Motor neuron (in vitro differentiated cells): ENCODE measurements at regions not wholly inside any gene's neighbourhood (a gene's known extent, or its start where the extent isn't known, plus 50 kb on each side); places are given as distances from the start of the nearest gene placed in this dataset.
A peak's percentile ranks its signal among the peaks of the same experiment; 100 is the strongest.

Experiments
- ATAC-seq, 8 experiments: fragments of 200-7000 bp; cut with Tn5 transposase; replicated peaks in 6 of 8; 2 replicates each; pipeline ENCODE4 v1.8.0; 2021; ENCODE audit warnings: mild to moderate bottlenecking in 8 of 8, moderate library complexity in 8 of 8
- H3K27ac ChIP-seq, 2 donors: fragments of 250-450 bp; sonication (Bioruptor Pico); 2 replicates each; pipeline ENCODE4 v1.9.0; 2021; ENCODE audit warnings: antibody characterized with exemption in 2 of 2, mild to moderate bottlenecking in 2 of 2, moderate library complexity in 1 of 2
- H3K4me1 ChIP-seq, 2 donors: fragments of 250-450 bp; sonication (Bioruptor Pico); replicated peaks in 1 of 2; 2 replicates each; pipeline ENCODE4 v1.6.1; 2021; ENCODE audit warnings: antibody characterized with exemption in 2 of 2, mild to moderate bottlenecking in 2 of 2, moderate library complexity in 1 of 2
- H3K4me3 ChIP-seq, 5 donors: fragments of 250-450 bp; sonication (Bioruptor Pico); 2 replicates each; pipeline ENCODE4 v1.9.0; 2021; ENCODE audit warnings: antibody characterized with exemption in 5 of 5, mild to moderate bottlenecking in 5 of 5, moderate library complexity in 4 of 5
- WGBS, 10 experiments: fragments of 450-650 bp; shearing (Covaris generic); methylation state at CpG; one replicate each; pipeline ENCODE4 v1.0.0; 2022; 5-methylcytosine and 5-hydroxymethylcytosine counted together
- in situ Hi-C, 9 experiments: fragments of 400-800 bp; cut with MboI; loops; one replicate each; pipeline ENCODE4 v1.15.0; 2021; ENCODE audit warnings: low sequenced_read_pairs in 9 of 9, low pct_unique_long_range_greater_than_20kb in 2 of 9; ENCODE audit not compliant: unreplicated experiment in 9 of 9

GRCh38 chr1:101290922-101291561, 54.2 kb downstream of the S1PR1 start:
- Histone ChIP-seq H3K4me1 (peaks cover 7% of the 10 kb centered on the region in 2 donors), H3K4me3 (no peak overlapping the region), H3K27ac (no peak overlapping the region)
- WGBS, 10 experiments: 20 to 100% (median 85%) methylated on average over 1 to 3 of the region's 3 CpGs; no CpG with 5 or more reads in 1 of the 10 experiments
- in situ Hi-C loops: loop anchor here in 6 of 9 experiments (10.0 to 25.0 kb wide), 4 partner anchors 279 to 379 kb away; no protein-coding TSS in a partner anchor
- peak in 1 of 8 experiments; percentile 13 for ATAC-seq

GRCh38 chr1:101291562-101292380, 55.0 kb downstream of the S1PR1 start:
- 36 to 92% (median 64%) methylated on average over 2 to 4 of the region's 4 CpGs for WGBS, 10 experiments
- Histone ChIP-seq H3K4me3 (no peak overlapping the region), H3K4me1 (peaks cover 7% of the 10 kb centered on the region in 2 donors), H3K27ac (no peak overlapping the region)
- ATAC-seq: peak in 4 of 8 experiments; percentile 13 to 79 (median 48)
- in situ Hi-C loops: loop anchor here in 6 of 9 experiments (10.0 to 25.0 kb wide), 4 partner anchors 279 to 379 kb away; no protein-coding TSS in a partner anchor

- in situ Hi-C loops: loop anchor here in 6 of 9 experiments (10.0 to 25.0 kb wide), 4 partner anchors 281 to 381 kb away; no protein-coding TSS in a partner anchor
- 25 to 100% (median 93%) methylated on average over 1 to 4 of the region's 4 CpGs for WGBS, 10 experiments
- Histone ChIP-seq H3K27ac (no peak overlapping the region), H3K4me1 (peaks cover 4 to 7% of the 10 kb centered on the region in 2 donors), H3K4me3 (no peak overlapping the region)
- no peak for ATAC-seq
Observed at GRCh38 chr1:101293461-101294051, 56.7 kb downstream of the S1PR1 start.

- Histone ChIP-seq H3K4me3 (no peak overlapping the region), H3K4me1 (peaks cover 4 to 7% of the 10 kb centered on the region in 2 donors), H3K27ac (no peak overlapping the region)
- in situ Hi-C loops: loop anchor here in 6 of 9 experiments (10.0 to 25.0 kb wide), 4 partner anchors 283 to 383 kb away; no protein-coding TSS in a partner anchor
- ATAC-seq: no peak
- WGBS, 10 experiments: 66 to 96% (median 80%) methylated on average over 3 to 4 of the region's 4 CpGs; no CpG with 5 or more reads in 4 of the 10 experiments
Observed at GRCh38 chr1:101295209-101295608, 58.4 kb downstream of the S1PR1 start.

GRCh38 chr1:101298663-101299062, 61.8 kb downstream of the S1PR1 start:
- no peak for ATAC-seq
- in situ Hi-C loops: loop anchor here in 6 of 9 experiments (10.0 to 25.0 kb wide), 4 partner anchors 286 to 386 kb away; no protein-coding TSS in a partner anchor
- 60 to 100% (median 92%) methylated on average over 1 to 3 of the region's 3 CpGs; no CpG with 5 or more reads in 2 of the 10 experiments for WGBS, 10 experiments
- Histone ChIP-seq H3K4me3 (no peak overlapping the region), H3K4me1 (no peaks in the 10 kb centered on the region), H3K27ac (no peak overlapping the region)

- Histone ChIP-seq H3K4me3 (no peak overlapping the region), H3K27ac (no peak overlapping the region), H3K4me1 (no peaks in the 10 kb centered on the region)
- in situ Hi-C loops: loop anchor here in 6 of 9 experiments (10.0 to 25.0 kb wide), 4 partner anchors 287 to 387 kb away; no protein-coding TSS in a partner anchor
- WGBS, 10 experiments: 50 to 100% (median 93%) methylated on average over 1 to 4 of the region's 4 CpGs
- no peak for ATAC-seq
Observed at GRCh38 chr1:101299141-101299540, 62.3 kb downstream of the S1PR1 start.

- Histone ChIP-seq H3K27ac (no peak overlapping the region), H3K4me1 (no peaks in the 10 kb centered on the region), H3K4me3 (no peak overlapping the region)
- 0 to 100% (median 80%) methylated on average over 1 to 3 of the region's 3 CpGs for WGBS, 10 experiments
- no peak for ATAC-seq
- in situ Hi-C loops: loop anchor here in 7 of 9 experiments (10.0 to 25.0 kb wide), 5 partner anchors 138 to 387 kb away; no protein-coding TSS in a partner anchor
Observed at GRCh38 chr1:101299710-101300109, 62.9 kb downstream of the S1PR1 start.

- H3K4me3 ChIP-seq: no peak overlapping the region
- H3K4me1 ChIP-seq: no peaks in the 10 kb centered on the region
- WGBS, 10 experiments: 60 to 97% (median 87%) methylated on average over 1 to 7 of the region's 7 CpGs
- ATAC-seq: no peak
- in situ Hi-C loops: loop anchor here in 1 of 9 experiments (25.0 kb wide), 1 partner anchor 136 kb away; no protein-coding TSS in a partner anchor
- no peak overlapping the region for H3K27ac ChIP-seq
Observed at GRCh38 chr1:101300916-101301315, 64.1 kb downstream of the S1PR1 start.

- ATAC-seq: no peak
Observed at GRCh38 chr1:101301446-101302057, 64.7 kb downstream of the S1PR1 start.

GRCh38 chr1:101302831-101303511, 66.2 kb downstream of the S1PR1 start:
- 32 to 100% (median 74%) methylated on average over 1 to 3 of the region's 3 CpGs; no CpG with 5 or more reads in 2 of the 10 experiments for WGBS, 10 experiments
- peaks cover 0 to 2% of the 10 kb centered on the region in 2 donors for H3K4me1 ChIP-seq
- H3K27ac ChIP-seq: no peak overlapping the region
- H3K4me3 ChIP-seq: no peak overlapping the region
- ATAC-seq: peak in 2 of 8 experiments; percentile 91 to 93
- in situ Hi-C loops: loop anchor here in 1 of 9 experiments (25.0 kb wide), 1 partner anchor 134 kb away; no protein-coding TSS in a partner anchor

More at GRCh38 chr1:101301446-101302057, 64.7 kb downstream of the S1PR1 start:
- WGBS, 10 experiments: 0 to 100% (median 61%) methylated on average over 1 to 5 of the region's 6 CpGs; no CpG with 5 or more reads in 1 of the 10 experiments
- Histone ChIP-seq H3K4me3 (no peak overlapping the region), H3K27ac (no peak overlapping the region), H3K4me1 (no peaks in the 10 kb centered on the region)
- in situ Hi-C loops: loop anchor here in 1 of 9 experiments (25.0 kb wide), 1 partner anchor 136 kb away; no protein-coding TSS in a partner anchor

- in situ Hi-C loops: loop anchor here in 1 of 9 experiments (25.0 kb wide), 1 partner anchor 129 kb away; no protein-coding TSS in a partner anchor
- no peak for ATAC-seq
- WGBS, 10 experiments: 21 to 90% (median 59%) methylated on average over 1 to 7 of the region's 7 CpGs
- H3K4me3 ChIP-seq: no peak overlapping the region
- no peak overlapping the region for H3K27ac ChIP-seq
- H3K4me1 ChIP-seq: peaks cover 2 to 8% of the 10 kb centered on the region in 2 donors
Observed at GRCh38 chr1:101307985-101308689, 71.3 kb downstream of the S1PR1 start.
